OCI-M2 (cell line): ENCODE measurements at regions not wholly inside any gene's neighbourhood (a gene's known extent, or its start where the extent isn't known, plus 50 kb on each side); places are given as distances from the start of the nearest gene placed in this dataset.

Source experiments
- DNase-seq: peaks from one replicate; lab custom pipeline; 2025; ENCODE audit not compliant: unreplicated experiment; lab: John Stamatoyannopoulos, UW

DNA sequence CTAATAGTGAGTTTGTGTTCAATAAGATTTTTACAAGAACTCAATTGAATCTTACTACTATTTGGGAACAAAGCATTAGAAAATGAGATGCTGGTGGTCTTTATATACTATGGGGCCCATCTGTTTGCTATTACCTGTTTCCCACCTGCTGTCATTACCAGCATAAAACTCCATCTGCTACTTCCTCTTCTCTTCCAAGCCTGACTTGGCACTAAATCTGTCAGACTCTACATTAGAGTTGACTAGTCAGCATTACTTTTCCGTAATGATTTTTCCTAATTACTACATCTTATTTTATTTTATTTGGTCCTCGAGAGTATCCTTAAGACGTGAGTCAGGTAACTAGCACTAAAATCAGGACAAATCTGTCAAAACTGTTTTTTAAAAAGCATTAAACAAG lies 68.1 kb upstream of the KRR1 start:
- no peak for DNase-seq

GRCh38 chr12:75578546-75578945 lies 67.1 kb upstream of the KRR1 start:
- DNase-seq = no peak

GRCh38 chr12:75577812-75578211 lies 66.4 kb upstream of the KRR1 start:
- DNase-seq = no peak

DNA sequence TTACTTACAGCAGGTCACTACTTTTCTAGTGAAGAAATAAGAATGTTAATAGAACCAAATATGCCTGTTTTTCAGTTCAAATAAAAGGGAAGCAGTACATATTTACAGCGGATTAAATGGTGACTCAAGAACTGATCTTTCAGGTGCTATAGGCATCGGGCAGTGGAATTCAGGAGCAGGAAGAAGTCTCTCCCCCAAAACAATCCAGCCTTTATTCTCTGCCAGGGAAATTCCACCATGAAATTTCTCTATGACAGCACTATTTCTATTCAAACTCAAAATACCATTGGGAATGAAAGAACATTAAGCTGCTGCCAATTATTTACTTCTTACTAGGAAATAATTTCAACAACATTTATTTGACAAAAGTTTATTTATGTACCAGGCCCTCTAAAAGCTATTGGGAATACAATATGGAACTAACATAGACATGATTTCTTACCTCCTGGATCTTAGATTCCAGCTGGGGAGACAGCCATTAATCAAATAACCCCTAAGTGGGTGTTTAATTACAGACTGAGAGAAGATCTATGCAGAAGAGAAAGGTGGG lies 60.3 kb upstream of the KRR1 start:
- no peak for DNase-seq

GRCh38 chr12:75571204-75571603 lies 59.8 kb upstream of the KRR1 start:
- DNase-seq = no peak

DNA sequence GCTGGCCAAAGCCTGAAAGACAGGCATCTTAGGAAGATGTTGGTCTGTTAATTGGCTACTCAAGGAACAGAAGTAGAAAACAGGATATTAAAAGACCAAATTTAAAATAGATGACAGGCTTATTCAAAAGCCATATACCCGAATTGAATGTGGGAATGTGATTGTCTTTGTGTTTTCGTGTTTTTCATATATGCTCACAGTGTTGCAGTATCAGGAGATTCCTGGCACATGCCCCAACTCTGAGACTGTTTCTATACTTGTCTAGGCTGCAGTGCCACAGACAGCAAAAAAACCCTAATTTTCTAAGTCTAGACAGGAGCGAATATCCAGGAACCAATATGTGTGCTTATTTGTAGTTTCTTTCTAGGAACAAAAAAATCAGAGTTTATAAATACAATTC lies 57.4 kb upstream of the KRR1 start:
- DNase-seq = no peak

- no peak for DNase-seq
These were observed 57.0 kb upstream of the KRR1 start for GRCh38 chr12:75568393-75568792.

- no peak for DNase-seq
These were observed 54.4 kb upstream of the KRR1 start for GRCh38 chr12:75565795-75566194.

DNA sequence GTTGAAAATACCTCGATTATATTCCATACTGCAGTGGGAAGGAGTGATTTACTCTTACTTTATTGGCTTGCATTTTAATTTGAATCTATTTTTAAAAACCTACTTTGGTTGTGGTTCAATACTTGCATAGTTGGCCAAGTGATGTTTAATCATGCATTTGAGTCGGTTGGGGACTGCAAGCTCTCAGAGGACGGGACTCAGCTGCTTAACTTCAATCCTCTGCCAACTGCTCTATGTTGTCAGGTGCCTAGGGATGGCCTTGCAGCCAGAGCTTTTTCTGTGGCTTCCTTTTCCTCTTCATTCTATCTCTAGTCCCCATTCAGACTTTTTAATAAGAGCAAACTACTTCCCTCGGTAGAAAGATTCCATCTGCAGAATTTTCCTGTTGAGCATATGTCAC lies 53.4 kb upstream of the KRR1 start:
- DNase-seq = no peak

GRCh38 chr12:75564398-75564797 lies 53.0 kb upstream of the KRR1 start:
- DNase-seq = no peak

- no peak for DNase-seq
These were observed 51.9 kb upstream of the KRR1 start for GRCh38 chr12:75563351-75563750.

DNA sequence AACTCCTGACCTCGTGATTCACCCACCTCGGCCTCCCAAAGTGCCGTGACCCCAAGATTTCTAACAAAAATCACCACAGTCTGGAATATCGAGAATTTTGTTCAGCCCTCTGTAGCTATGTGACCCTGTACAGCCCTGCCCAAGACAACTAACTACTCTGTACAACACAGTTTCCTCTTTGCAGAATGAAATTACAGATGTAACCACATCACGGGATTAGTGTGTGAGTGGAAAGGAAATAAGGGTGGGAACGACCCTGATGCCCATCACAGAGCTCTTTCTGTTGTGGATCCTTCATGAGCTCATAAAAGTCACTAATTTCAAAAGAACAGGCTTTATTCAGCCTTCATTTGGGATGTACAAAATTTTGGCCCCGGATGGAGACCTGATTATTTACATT lies 50.5 kb upstream of the KRR1 start:
- DNase-seq = no peak
